Cardiac fibroblast (primary cell): ENCODE measurements at regions not wholly inside any gene's neighbourhood (a gene's known extent, or its start where the extent isn't known, plus 50 kb on each side); places are given as distances from the start of the nearest gene placed in this dataset.

Experiments
- DNase-seq, 2 donors: peaks; one replicate each; pipeline versions ENCODE4 v3.0.0 to v3.0.0-alpha.2; 2010; ENCODE audit warnings: low read depth in 2 of 2
- H3K4me3 ChIP-seq, 2 donors: replicated peaks in 1 of 2; 1 replicate in 1 of 2; 2 replicates in 1 of 2; pipeline ENCODE4 v1.5.1; 2011; ENCODE audit warnings: low read depth in 2 of 2, low read length in 2 of 2, mild to moderate bottlenecking in 2 of 2, moderate library complexity in 1 of 2
- CTCF ChIP-seq: IDR thresholded peaks from one replicate; pipeline ENCODE4 v1.5.1; 2011; ENCODE audit warnings: low read depth, mild to moderate bottlenecking, low read length, inconsistent platforms

DNA sequence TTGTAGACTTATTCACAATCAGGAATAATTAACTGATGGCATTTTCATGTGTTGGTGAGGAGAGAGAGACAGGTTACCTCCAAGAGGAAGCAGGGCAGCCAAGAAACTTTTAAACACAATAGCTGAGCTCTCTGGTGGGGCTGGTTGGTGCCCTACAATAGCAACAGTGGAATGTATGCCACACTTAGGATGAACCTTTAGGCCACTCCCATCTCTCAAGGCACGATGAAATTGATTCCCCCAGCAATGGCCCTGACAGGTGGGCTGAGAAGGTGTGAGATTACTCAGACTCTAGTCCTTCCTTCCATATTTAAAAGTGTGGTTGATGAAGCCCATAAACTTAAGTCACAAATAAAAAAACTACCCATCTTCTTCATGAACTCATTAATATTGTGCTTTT lies 219.4 kb upstream of the CYRIA start:
- no peak for TF ChIP-seq CTCF
- DNase-seq: no peak
- H3K4me3 ChIP-seq: no peak overlapping the region

- H3K4me3 ChIP-seq: no peak overlapping the region
- TF ChIP-seq CTCF: no peak
- DNase-seq: no peak
Measured at GRCh38 chr2:16882706-16883105, 217.1 kb upstream of the CYRIA start.

DNA sequence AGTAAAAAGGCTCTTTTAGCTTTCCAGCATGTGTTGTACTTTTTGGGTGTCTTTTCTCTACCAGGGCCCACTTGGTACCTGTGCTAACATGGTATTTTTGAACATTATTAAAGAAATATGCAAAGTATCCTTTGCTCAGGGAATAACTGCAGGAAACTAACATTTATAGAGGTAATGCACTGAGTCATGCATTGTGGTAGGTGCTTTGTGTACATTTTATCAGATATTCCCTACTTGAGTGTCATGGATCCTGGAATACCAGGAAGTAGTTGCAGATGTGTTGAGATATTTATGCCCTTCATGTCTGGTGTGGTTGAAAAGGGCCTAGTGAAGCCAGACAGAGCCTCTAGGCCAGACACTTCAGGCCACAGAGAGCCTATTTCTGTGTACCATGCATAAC lies 215.5 kb upstream of the CYRIA start:
- no peak for DNase-seq
- no peak for TF ChIP-seq CTCF
- H3K4me3 ChIP-seq: no peak overlapping the region

DNA sequence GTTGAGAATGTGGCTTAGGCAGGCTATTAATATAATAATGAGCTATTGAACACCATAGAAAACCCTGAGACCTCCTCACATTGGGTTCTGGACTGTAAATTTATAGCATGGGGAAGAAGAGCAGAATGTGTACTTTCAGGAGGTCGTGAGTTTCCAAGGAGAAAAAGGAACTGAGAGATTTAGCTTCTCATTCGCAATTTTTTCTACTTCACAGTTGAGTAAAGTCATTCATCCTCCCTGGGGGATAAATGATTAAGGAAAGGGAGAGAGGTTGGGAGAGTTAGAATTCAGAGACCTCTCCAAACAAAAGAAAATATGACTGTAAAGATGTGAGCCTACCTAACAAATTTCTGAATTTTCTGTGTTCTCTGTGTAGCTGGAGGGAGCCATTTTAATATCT lies 205.8 kb upstream of the CYRIA start:
- H3K4me3 ChIP-seq: no peak overlapping the region
- DNase-seq: no peak
- no peak for TF ChIP-seq CTCF

GRCh38 chr2:16870491-16871076 lies 204.9 kb upstream of the CYRIA start:
- TF ChIP-seq CTCF: no peak
- no peak overlapping the region for H3K4me3 ChIP-seq
- DNase-seq: no peak

DNA sequence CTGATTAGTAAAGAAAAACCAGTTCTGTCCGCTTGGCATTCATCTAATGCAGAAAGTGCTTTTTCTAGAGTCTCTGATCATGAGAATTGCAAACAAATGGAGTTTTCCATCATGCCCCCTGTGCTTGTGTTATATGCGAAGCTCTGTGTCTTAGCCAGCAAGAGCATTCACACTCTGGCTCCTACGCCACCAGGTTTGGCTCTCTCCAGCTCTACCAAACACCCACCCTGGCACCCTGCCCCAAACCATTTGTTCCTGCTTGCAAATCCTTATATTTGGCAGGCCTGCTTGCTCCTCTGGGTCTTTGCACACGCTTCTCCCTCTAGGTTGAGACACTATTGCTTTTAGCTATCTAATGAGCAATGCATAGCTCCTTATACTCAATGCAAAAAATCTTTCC lies 204.1 kb upstream of the CYRIA start:
- DNase-seq: no peak
- no peak for TF ChIP-seq CTCF
- H3K4me3 ChIP-seq: no peak overlapping the region

DNA sequence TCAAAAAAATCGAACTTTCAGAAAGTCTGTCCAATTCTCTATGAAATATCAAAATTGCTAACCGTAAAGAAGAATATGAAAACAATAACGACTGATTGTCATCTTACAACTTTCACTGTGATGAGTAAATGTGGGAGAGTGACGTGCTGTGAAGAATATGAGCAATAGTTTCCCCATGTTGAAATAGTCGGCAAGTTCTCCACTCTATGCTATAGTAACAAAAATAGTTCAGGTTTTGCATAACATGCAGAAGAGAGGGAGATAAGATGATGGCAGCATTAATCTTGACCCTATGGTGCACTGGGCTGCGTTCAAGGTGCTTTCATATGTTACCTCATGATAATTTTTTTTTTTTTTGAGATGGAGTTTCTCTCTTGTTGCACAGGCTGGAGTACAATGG lies 196.8 kb upstream of the CYRIA start:
- DNase-seq: no peak
- H3K4me3 ChIP-seq: no peak overlapping the region
- TF ChIP-seq CTCF: no peak
